ENCODE measurements at regions not wholly inside any gene's neighbourhood (a gene's known extent, or its start where the extent isn't known, plus 50 kb on each side); places are given as distances from the start of the nearest gene placed in this dataset.

GRCh38 chr6:113733381-113733780, 123.8 kb upstream of the MARCKS start:
- TF ChIP-seq POLR2A (IDR thresholded peaks at IDR 0.05; ENCODE audit: low read depth, low read length) (no peak), POLR2AphosphoS5 (IDR thresholded peaks at IDR 0.05; ENCODE audit: insufficient read depth, low read depth, low read length) (no peak), CTCF (IDR thresholded peaks at IDR 0.05; ENCODE audit: extremely low read depth in 1 of 2, insufficient read depth in 1 of 2, low read depth in 1 of 2, low read length in 2 of 2) (no peak), FOS (IDR thresholded peaks at IDR 0.05; ENCODE audit: borderline replicate concordance, insufficient read depth, low read length) (no peak), GATA2 (IDR thresholded peaks at IDR 0.05; ENCODE audit: insufficient read depth, insufficient read length, low read depth, low read length) (no peak)

Measured in endothelial cell of umbilical vein (primary cell).